OCI-LY1 (cell line): ENCODE measurements at regions not wholly inside any gene's neighbourhood (a gene's known extent, or its start where the extent isn't known, plus 50 kb on each side); places are given as distances from the start of the nearest gene placed in this dataset.

Experiments used
- CTCF ChIP-seq: fragments of 200-600 bp; sonication (generic), shearing (Covaris generic); IDR thresholded peaks from 2 replicates; pipeline ENCODE4 v1.5.1; 2017; ENCODE audit warnings: mild to moderate bottlenecking, antibody characterized with exemption, low read length, moderate library complexity, mixed read lengths
- EZH2 ChIP-seq: fragments of 200-600 bp; sonication (generic), shearing (Covaris generic); IDR thresholded peaks from 2 replicates; pipeline ENCODE4 v1.8.0; 2017; ENCODE audit warnings: borderline replicate concordance, mixed run types, mild to moderate bottlenecking, antibody characterized with exemption, low read length, moderate library complexity, mixed read lengths

- TF ChIP-seq CTCF (no peak), EZH2 (no peak)
Observed at GRCh38 chr6:92399911-92400310, 1019.4 kb downstream of the EPHA7 start.
